Upper lobe of left lung (tissue), 6 donors: ENCODE measurements at regions not wholly inside any gene's neighbourhood (a gene's known extent, or its start where the extent isn't known, plus 50 kb on each side); places are given as distances from the start of the nearest gene placed in this dataset.
"Not testable (repeated sequence)": the region's sequence is repeated elsewhere in the genome, so short reads cannot be mapped to it uniquely, and the experiment has no call there.

Source experiments
- ATAC-seq, 2 donors: fragments of 200-7000 bp; cut with Tn5 transposase; one replicate each; pipeline ENCODE4 v1.9.1; 2022; ENCODE audit warnings: mild to moderate bottlenecking in 2 of 2, moderate library complexity in 2 of 2; ENCODE audit not compliant: low FRiP score in 2 of 2
- DNase-seq, 2 donors: peaks; one replicate each; pipeline ENCODE4 v3.0.0-alpha.2; 2019 to 2020
- H3K27ac ChIP-seq, 4 donors: fragments of 200-600 bp; sonication (generic); one replicate each; pipeline ENCODE4 v1.5.1; 2016 to 2019
- H3K27me3 ChIP-seq, 4 donors: fragments of 200-600 bp; sonication (generic); one replicate each; pipeline ENCODE4 v1.5.1; 2017 to 2019
- H3K36me3 ChIP-seq, 4 donors: fragments of 200-600 bp; sonication (generic); one replicate each; pipeline ENCODE4 v1.5.1; 2016 to 2019
- H3K4me1 ChIP-seq, 4 donors: fragments of 200-600 bp; sonication (generic); one replicate each; pipeline ENCODE4 v1.5.1; 2018 to 2019
- H3K4me3 ChIP-seq, 4 donors: fragments of 200-600 bp; sonication (generic); one replicate each; pipeline ENCODE4 v1.5.1; 2017 to 2019; ENCODE audit warnings: mild to moderate bottlenecking in 2 of 4, moderate library complexity in 1 of 4
- H3K9me3 ChIP-seq, 4 donors: fragments of 200-600 bp; sonication (generic); one replicate each; pipeline ENCODE4 v1.5.1; 2018 to 2019
- CTCF ChIP-seq, 6 experiments: fragments of 450-650 bp in 4 of 6; fragments of 200-600 bp in 2 of 6; sonication (generic) in 2 of 6; IDR thresholded peaks; one replicate each; pipeline ENCODE4 v1.5.1; 2016 to 2019; ENCODE audit warnings: antibody characterized with exemption in 6 of 6
- EP300 ChIP-seq, 4 donors: sonication (generic); formaldehyde crosslinking; IDR thresholded peaks; one replicate each; pipeline ENCODE4 v1.5.1; 2017; ENCODE audit warnings: antibody characterized with exemption in 4 of 4, control low read depth in 2 of 4
- POLR2A ChIP-seq, 4 donors: fragments of 450-650 bp; IDR thresholded peaks; one replicate each; pipeline ENCODE4 v1.5.1; 2016 to 2017; ENCODE audit warnings: antibody characterized with exemption in 4 of 4, mild to moderate bottlenecking in 2 of 4
- POLR2AphosphoS5 ChIP-seq, 2 donors: sonication (generic); formaldehyde crosslinking; IDR thresholded peaks; one replicate each; pipeline ENCODE4 v1.5.1; 2017; ENCODE audit warnings: antibody characterized with exemption in 2 of 2
- WGBS, 2 donors: methylation state at CpG; one replicate each; pipeline ENCODE4 v1.1.5; 2017 to 2018; 5-methylcytosine and 5-hydroxymethylcytosine counted together
- donor health status: DM: no; HTN: no; CAD: no; lungs with moderate emphysema.
- donor health status: DM: no; HTN: yes; CAD: no; lungs with severe emphysema.

GRCh38 chr1:235050911-235051360, 77.7 kb downstream of the TOMM20 start:
- ATAC-seq (peak; percentile 24 to 39), DNase-seq (no peak)
- peak in 1 of 2 donors; percentile 19 for TF ChIP-seq POLR2AphosphoS5 (IDR thresholded peaks at IDR 0.05)
- peak in 1 of 4 donors; percentile 22 for TF ChIP-seq EP300 (IDR thresholded peaks at IDR 0.05)
- TF ChIP-seq CTCF (IDR thresholded peaks at IDR 0.05) = no peak
- no peak for TF ChIP-seq POLR2A (IDR thresholded peaks at IDR 0.05)
- Histone ChIP-seq H3K4me3 (no peak overlapping the region), H3K36me3 (no peaks in the 10 kb centered on the region), H3K4me1 (peaks cover 8 to 24% (median 19%) of the 10 kb centered on the region in 4 donors), H3K9me3 (no peaks in the 10 kb centered on the region), H3K27ac (no peak overlapping the region), H3K27me3 (no peaks in the 10 kb centered on the region)
- 76 to 77% methylated on average over 7 of the region's 7 CpGs for WGBS, 2 donors

- Histone ChIP-seq H3K27ac (peak overlapping the region in 1 of 4 donors; percentile 89), H3K4me1 (peaks cover 8 to 24% (median 19%) of the 10 kb centered on the region in 4 donors)
- 93 to 98% methylated on average over 21 of the region's 21 CpGs for WGBS, 2 donors
- ATAC-seq, H3K27me3 ChIP-seq, DNase-seq, H3K9me3 ChIP-seq, H3K36me3 ChIP-seq, H3K4me3 ChIP-seq: not testable (repeated sequence)
These were observed 78.8 kb downstream of the TOMM20 start for GRCh38 chr1:235049716-235050378.

- Histone ChIP-seq H3K4me3 (no peak overlapping the region), H3K4me1 (peaks cover 8 to 24% (median 19%) of the 10 kb centered on the region in 4 donors), H3K36me3 (no peaks in the 10 kb centered on the region), H3K9me3 (no peaks in the 10 kb centered on the region), H3K27ac (peak overlapping the region in 3 of 4 donors; percentile 86 to 89 (median 88)), H3K27me3 (no peaks in the 10 kb centered on the region)
- WGBS, 2 donors = 94 to 100% methylated on average over 3 to 5 of the region's 5 CpGs
- no peak for TF ChIP-seq CTCF (IDR thresholded peaks at IDR 0.05)
- no peak for TF ChIP-seq EP300 (IDR thresholded peaks at IDR 0.05)
- TF ChIP-seq POLR2AphosphoS5 (IDR thresholded peaks at IDR 0.05) = no peak
- TF ChIP-seq POLR2A (IDR thresholded peaks at IDR 0.05) = no peak
- ATAC-seq = no peak
- DNase-seq = no peak
These were observed 79.4 kb downstream of the TOMM20 start for GRCh38 chr1:235049217-235049616.

- H3K4me3 ChIP-seq = no peak overlapping the region
- H3K27me3 ChIP-seq = no peaks in the 10 kb centered on the region
- DNase-seq = no peak
- peaks cover 8 to 24% (median 19%) of the 10 kb centered on the region in 4 donors for H3K4me1 ChIP-seq
- peak overlapping the region; percentile 80 to 89 (median 87) for H3K27ac ChIP-seq
- WGBS, 2 donors = 68 to 73% methylated on average over 5 to 6 of the region's 6 CpGs
- no peak for ATAC-seq
- H3K9me3 ChIP-seq = no peaks in the 10 kb centered on the region
- H3K36me3 ChIP-seq = no peaks in the 10 kb centered on the region
- TF ChIP-seq EP300 (IDR thresholded peaks at IDR 0.05) (no peak), CTCF (IDR thresholded peaks at IDR 0.05) (no peak), POLR2AphosphoS5 (IDR thresholded peaks at IDR 0.05) (no peak), POLR2A (IDR thresholded peaks at IDR 0.05) (no peak)
These were observed 81.2 kb downstream of the TOMM20 start for GRCh38 chr1:235047331-235047871.

GRCh38 chr1:235045921-235046601, 82.6 kb downstream of the TOMM20 start:
- 88 to 89% methylated on average over 16 to 17 of the region's 17 CpGs for WGBS, 2 donors
- Histone ChIP-seq H3K4me1 (peaks cover 8 to 24% (median 19%) of the 10 kb centered on the region in 4 donors), H3K27me3 (no peaks in the 10 kb centered on the region), H3K27ac (no peak overlapping the region), H3K36me3 (no peaks in the 10 kb centered on the region), H3K9me3 (no peaks in the 10 kb centered on the region), H3K4me3 (no peak overlapping the region)
- ATAC-seq (no peak), DNase-seq (no peak)
- TF ChIP-seq CTCF (IDR thresholded peaks at IDR 0.05) (no peak), EP300 (IDR thresholded peaks at IDR 0.05) (no peak), POLR2AphosphoS5 (IDR thresholded peaks at IDR 0.05) (no peak), POLR2A (IDR thresholded peaks at IDR 0.05) (no peak)
